NT2/D1 (cell line): ENCODE measurements at regions not wholly inside any gene's neighbourhood (a gene's known extent, or its start where the extent isn't known, plus 50 kb on each side); places are given as distances from the start of the nearest gene placed in this dataset.

Experiments used
- SUZ12 ChIP-seq: IDR thresholded peaks from 2 replicates; pipeline ENCODE4 v1.6.1; 2011; ENCODE audit not compliant: insufficient read length, insufficient read depth; ENCODE audit errors: extremely low read depth
- YY1 ChIP-seq: IDR thresholded peaks from 2 replicates; pipeline ENCODE4 v1.6.1; 2011; ENCODE audit not compliant: insufficient read length, insufficient read depth
- ZNF274 ChIP-seq: IDR thresholded peaks from 2 replicates; pipeline ENCODE4 v1.6.1; 2011; ENCODE audit warnings: mild to moderate bottlenecking, low read depth, low read length

DNA sequence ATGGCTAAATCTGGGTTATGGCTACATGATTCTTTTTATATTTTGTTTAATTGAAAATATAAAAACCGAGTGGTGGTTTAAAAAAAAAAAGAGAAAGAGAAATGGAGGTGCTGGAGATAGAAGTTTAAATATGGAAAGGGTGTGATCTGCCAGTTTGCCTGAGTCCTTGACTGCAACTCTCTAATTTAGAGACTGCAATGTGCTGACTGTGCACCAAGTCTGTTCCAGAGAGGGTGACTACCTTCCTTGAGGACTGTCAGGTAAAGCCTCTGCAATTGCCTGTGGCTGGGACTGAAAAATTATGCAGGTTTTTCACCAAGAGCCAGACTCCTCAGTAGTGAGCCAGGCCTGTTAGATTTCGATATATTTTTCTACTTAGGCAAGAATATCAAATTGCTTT is 1326.3 kb downstream of the BRINP3 start:
- TF ChIP-seq SUZ12 = no peak
- no peak for TF ChIP-seq ZNF274
- no peak for TF ChIP-seq YY1
